Neural cell (in vitro differentiated cells): ENCODE measurements at regions not wholly inside any gene's neighbourhood (a gene's known extent, or its start where the extent isn't known, plus 50 kb on each side); places are given as distances from the start of the nearest gene placed in this dataset.

Experiments
- MXI1 ChIP-seq: fragments of 450-650 bp; conservative IDR thresholded peaks from 2 replicates; pipeline ENCODE4 v1.6.1; 2014; ENCODE audit warnings: antibody characterized with exemption, mild to moderate bottlenecking; ENCODE audit not compliant: poor library complexity, severe bottlenecking
- TF ChIP-seq, protein P1 (sequence below): fragments of 450-650 bp; IDR thresholded peaks from 2 replicates; pipeline ENCODE4 v1.5.1; 2014; ENCODE audit warnings: antibody characterized with exemption, mild to moderate bottlenecking, moderate library complexity; ENCODE audit not compliant: poor library complexity, severe bottlenecking

DNA sequence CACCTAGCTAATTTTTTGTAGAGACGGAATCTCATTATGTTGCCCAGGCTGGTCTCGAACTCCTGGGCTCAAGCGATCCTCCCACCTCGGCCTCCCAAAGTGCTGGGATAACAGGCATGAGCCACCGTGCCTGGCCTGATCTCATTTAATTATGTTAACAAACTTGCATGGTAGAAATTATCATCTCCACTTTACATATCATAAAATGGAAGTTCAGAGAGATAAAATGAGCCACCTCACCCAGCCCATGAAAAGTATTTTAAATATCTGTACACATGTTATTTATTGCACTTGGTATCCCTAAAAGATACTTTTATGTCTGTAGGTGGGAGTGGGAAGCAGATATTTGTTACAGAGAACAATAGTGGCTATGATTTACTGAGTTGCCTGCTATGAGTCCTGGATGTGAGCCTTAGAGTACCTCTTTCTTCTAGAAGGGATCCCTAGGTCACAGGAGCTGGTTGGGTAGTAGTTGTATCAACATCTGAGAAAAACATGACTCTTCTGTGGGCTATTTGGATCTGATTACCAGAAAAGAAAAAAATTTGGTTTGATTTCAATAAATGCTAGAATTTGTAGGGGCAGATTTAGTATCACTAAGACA, 52.4 kb upstream of the EIF2S2 start:
- no peak for TF ChIP-seq MXI1
- TF ChIP-seq, protein P1, sequence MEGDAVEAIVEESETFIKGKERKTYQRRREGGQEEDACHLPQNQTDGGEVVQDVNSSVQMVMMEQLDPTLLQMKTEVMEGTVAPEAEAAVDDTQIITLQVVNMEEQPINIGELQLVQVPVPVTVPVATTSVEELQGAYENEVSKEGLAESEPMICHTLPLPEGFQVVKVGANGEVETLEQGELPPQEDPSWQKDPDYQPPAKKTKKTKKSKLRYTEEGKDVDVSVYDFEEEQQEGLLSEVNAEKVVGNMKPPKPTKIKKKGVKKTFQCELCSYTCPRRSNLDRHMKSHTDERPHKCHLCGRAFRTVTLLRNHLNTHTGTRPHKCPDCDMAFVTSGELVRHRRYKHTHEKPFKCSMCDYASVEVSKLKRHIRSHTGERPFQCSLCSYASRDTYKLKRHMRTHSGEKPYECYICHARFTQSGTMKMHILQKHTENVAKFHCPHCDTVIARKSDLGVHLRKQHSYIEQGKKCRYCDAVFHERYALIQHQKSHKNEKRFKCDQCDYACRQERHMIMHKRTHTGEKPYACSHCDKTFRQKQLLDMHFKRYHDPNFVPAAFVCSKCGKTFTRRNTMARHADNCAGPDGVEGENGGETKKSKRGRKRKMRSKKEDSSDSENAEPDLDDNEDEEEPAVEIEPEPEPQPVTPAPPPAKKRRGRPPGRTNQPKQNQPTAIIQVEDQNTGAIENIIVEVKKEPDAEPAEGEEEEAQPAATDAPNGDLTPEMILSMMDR, result no peak
